CD4-positive, alpha-beta memory T cell (primary cell): ENCODE measurements at regions not wholly inside any gene's neighbourhood (a gene's known extent, or its start where the extent isn't known, plus 50 kb on each side); places are given as distances from the start of the nearest gene placed in this dataset.

Experiments
- CTCF ChIA-PET: fragments of 350-600 bp; sonication (Branson Sonifier 250); formaldehyde crosslinking; loops from one replicate; lab custom pipeline; 2021; ENCODE audit warnings: inconsistent platforms; ENCODE audit not compliant: partially characterized antibody; lab: Charles Lee
- POLR2A ChIA-PET: fragments of 350-600 bp; sonication (Branson Sonifier 250); formaldehyde crosslinking; loops from one replicate; lab custom pipeline; 2021; ENCODE audit not compliant: partially characterized antibody; lab: Charles Lee
- DNase-seq, 5 donors: peaks; one replicate each; pipeline versions ENCODE4 v3.0.0 to v3.0.0-alpha.2; 2020 to 2022; ENCODE audit warnings: mixed read lengths in 1 of 5
- H3K27ac ChIP-seq: one replicate; pipeline ENCODE4 v1.7.0; 2013; ENCODE audit warnings: low read depth, low read length
- H3K27me3 ChIP-seq: 2 replicates; pipeline ENCODE4 v1.7.0; 2013; ENCODE audit warnings: mild to moderate bottlenecking, low read length, moderate library complexity; ENCODE audit not compliant: insufficient read depth
- H3K36me3 ChIP-seq: 2 replicates; pipeline ENCODE4 v1.7.0; 2013; ENCODE audit warnings: mild to moderate bottlenecking, low read length, moderate library complexity; ENCODE audit not compliant: insufficient read depth
- H3K4me1 ChIP-seq: 2 replicates; pipeline ENCODE4 v1.7.0; 2013; ENCODE audit warnings: mild to moderate bottlenecking, low read length, moderate library complexity; ENCODE audit not compliant: insufficient read depth
- H3K4me3 ChIP-seq, 2 donors: one replicate each; pipeline ENCODE4 v1.7.0; 2013; ENCODE audit warnings: low read length in 2 of 2, mild to moderate bottlenecking in 1 of 2
- H3K9me3 ChIP-seq, 2 donors: one replicate each; pipeline ENCODE4 v1.7.0; 2013; ENCODE audit warnings: low read length in 2 of 2, control low read depth in 1 of 2; ENCODE audit not compliant: control insufficient read depth in 1 of 2
- H3K27ac Mint-ChIP-seq, 7 donors: one replicate each; pipeline ENCODE4 v1.8.0; 2020 to 2021; ENCODE audit warnings: mixed read lengths in 7 of 7, mild to moderate bottlenecking in 6 of 7, inconsistent platforms in 3 of 7, moderate library complexity in 3 of 7
- H3K27me3 Mint-ChIP-seq, 2 donors: one replicate each; pipeline ENCODE4 v1.8.0; 2020 to 2021; ENCODE audit warnings: mixed read lengths in 2 of 2
- H3K36me3 Mint-ChIP-seq, 2 donors: one replicate each; pipeline ENCODE4 v1.8.0; 2020 to 2021; ENCODE audit warnings: mixed read lengths in 2 of 2, inconsistent platforms in 1 of 2, mild to moderate bottlenecking in 1 of 2
- H3K4me1 Mint-ChIP-seq, 4 donors: one replicate each; pipeline ENCODE4 v1.8.0; 2020 to 2021; ENCODE audit warnings: mixed read lengths in 4 of 4, mild to moderate bottlenecking in 1 of 4
- H3K4me3 Mint-ChIP-seq, 8 donors: one replicate each; pipeline ENCODE4 v1.8.0; 2020 to 2021; ENCODE audit warnings: mixed read lengths in 8 of 8, mild to moderate bottlenecking in 7 of 8, moderate library complexity in 6 of 8, inconsistent platforms in 3 of 8
- H3K9me3 Mint-ChIP-seq, 8 donors: one replicate each; pipeline ENCODE4 v1.8.0; 2020 to 2021; ENCODE audit warnings: mixed read lengths in 8 of 8, mild to moderate bottlenecking in 5 of 8, inconsistent platforms in 3 of 8, moderate library complexity in 1 of 8
- intact Hi-C: fragments of 100-400 bp; cut with micrococcal nuclease; formaldehyde crosslinking; loops from one replicate; pipeline ENCODE4 v1.15.1; 2023

DNA sequence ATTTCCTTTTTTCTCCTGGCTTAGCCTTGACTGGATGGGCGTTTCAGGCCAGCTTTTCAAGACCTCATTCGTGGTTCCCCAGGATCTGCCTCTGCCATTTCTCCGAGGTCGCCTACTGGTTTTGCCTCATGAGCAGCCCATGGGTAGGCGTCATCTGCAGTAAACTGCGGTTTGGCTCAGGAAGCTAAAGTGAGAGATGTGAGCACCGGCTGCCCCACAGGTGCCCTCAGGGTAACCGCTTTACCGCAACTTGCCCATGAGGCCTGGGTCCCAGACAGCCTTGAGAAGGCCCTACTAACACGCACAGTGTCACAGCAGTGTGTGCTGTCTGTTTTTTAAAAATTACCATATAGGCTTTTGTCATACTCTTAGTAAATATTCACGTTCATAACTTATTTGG, 53.4 kb upstream of the TBXT start:
- peak overlapping the region in 1 of 7 donors; percentile 63 for H3K27ac Mint-ChIP-seq

More for the DNA sequence above, 53.4 kb upstream of the TBXT start:
- Mint-ChIP-seq H3K36me3 (no peaks in the 10 kb centered on the region), H3K27me3 (peaks cover 20% of the 10 kb centered on the region in 2 donors), H3K4me1 (peaks cover 1 to 14% (median 7%) of the 10 kb centered on the region in 4 donors), H3K4me3 (peak overlapping the region in 1 of 8 donors; percentile 43), H3K9me3 (peaks cover 0 to 2% (median 0%) of the 10 kb centered on the region in 8 donors)
- CTCF ChIA-PET = no interaction called here
- Histone ChIP-seq H3K4me3 (no peak overlapping the region), H3K36me3 (no peaks in the 10 kb centered on the region), H3K27ac (no peak overlapping the region), H3K4me1 (peaks cover 6% of the 10 kb centered on the region), H3K9me3 (no peaks in the 10 kb centered on the region), H3K27me3 (no peaks in the 10 kb centered on the region)
- POLR2A ChIA-PET = interaction anchor here (1.0 kb wide), 1 partner anchor 14 kb away, joined by 4 read pairs; no protein-coding TSS in a partner anchor
- peak in 3 of 5 donors; percentile 18 to 48 (median 31) for DNase-seq
- intact Hi-C loops = no loop called here
